ENCODE measurements at regions not wholly inside any gene's neighbourhood (a gene's known extent, or its start where the extent isn't known, plus 50 kb on each side); places are given as distances from the start of the nearest gene placed in this dataset.
A peak's percentile ranks its signal among the peaks of the same experiment; 100 is the strongest.

GRCh38 chr13:110018009-110018408 is 231.6 kb upstream of the IRS2 start:
- Histone ChIP-seq H3K4me1 (no peaks in the 10 kb centered on the region), H3K4me3 (replicated peaks in 1 of 3) (no peak overlapping the region), H3K9me3 (no peaks in the 10 kb centered on the region), H3K36me3 (no peaks in the 10 kb centered on the region), H3K27me3 (no peaks in the 10 kb centered on the region), H3K27ac (no peak overlapping the region)
- DNase-seq = no peak
- intact Hi-C loops (cut with DNase I) = no loop called here
- 86 to 89% methylated on average over 11 of the region's 11 CpGs for WGBS, 2 donors
- no peak for TF ChIP-seq POLR2A (IDR thresholded peaks at IDR 0.05)
- TF ChIP-seq, protein P1, sequence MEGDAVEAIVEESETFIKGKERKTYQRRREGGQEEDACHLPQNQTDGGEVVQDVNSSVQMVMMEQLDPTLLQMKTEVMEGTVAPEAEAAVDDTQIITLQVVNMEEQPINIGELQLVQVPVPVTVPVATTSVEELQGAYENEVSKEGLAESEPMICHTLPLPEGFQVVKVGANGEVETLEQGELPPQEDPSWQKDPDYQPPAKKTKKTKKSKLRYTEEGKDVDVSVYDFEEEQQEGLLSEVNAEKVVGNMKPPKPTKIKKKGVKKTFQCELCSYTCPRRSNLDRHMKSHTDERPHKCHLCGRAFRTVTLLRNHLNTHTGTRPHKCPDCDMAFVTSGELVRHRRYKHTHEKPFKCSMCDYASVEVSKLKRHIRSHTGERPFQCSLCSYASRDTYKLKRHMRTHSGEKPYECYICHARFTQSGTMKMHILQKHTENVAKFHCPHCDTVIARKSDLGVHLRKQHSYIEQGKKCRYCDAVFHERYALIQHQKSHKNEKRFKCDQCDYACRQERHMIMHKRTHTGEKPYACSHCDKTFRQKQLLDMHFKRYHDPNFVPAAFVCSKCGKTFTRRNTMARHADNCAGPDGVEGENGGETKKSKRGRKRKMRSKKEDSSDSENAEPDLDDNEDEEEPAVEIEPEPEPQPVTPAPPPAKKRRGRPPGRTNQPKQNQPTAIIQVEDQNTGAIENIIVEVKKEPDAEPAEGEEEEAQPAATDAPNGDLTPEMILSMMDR (IDR thresholded peaks at IDR 0.05) = no peak

DNA sequence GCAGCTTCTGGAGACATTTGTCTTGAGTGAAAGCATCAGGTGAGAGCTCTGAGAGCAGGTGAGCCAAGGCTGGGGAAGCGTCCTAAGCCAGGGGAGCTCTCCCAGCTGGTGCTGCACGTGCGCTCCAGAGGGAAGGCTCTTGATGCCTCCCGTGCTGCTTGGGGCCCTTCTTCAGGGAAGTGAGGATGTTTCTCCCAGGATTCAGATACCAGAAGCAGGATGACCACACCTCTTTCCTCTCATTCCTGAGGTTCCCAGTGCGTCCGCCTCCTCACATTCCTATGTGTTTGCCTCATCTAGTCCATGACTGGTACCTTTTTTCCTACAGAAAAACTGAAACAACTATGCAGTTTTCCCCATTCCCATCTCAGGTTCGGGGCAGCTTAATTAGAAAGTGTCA is 231.0 kb upstream of the IRS2 start:
- Histone ChIP-seq H3K4me1 (no peaks in the 10 kb centered on the region), H3K36me3 (no peaks in the 10 kb centered on the region), H3K27me3 (no peaks in the 10 kb centered on the region), H3K27ac (no peak overlapping the region), H3K4me3 (replicated peaks in 1 of 3) (no peak overlapping the region), H3K9me3 (no peaks in the 10 kb centered on the region)
- WGBS, 2 donors = 67 to 73% methylated on average over 7 of the region's 7 CpGs
- DNase-seq = no peak
- TF ChIP-seq, protein P1 (IDR thresholded peaks at IDR 0.05) = no peak
- TF ChIP-seq POLR2A (IDR thresholded peaks at IDR 0.05) = no peak
- intact Hi-C loops (cut with DNase I) = no loop called here

- DNase-seq = peak; percentile 65 to 83
- Histone ChIP-seq H3K27ac (no peak overlapping the region), H3K27me3 (no peaks in the 10 kb centered on the region), H3K4me1 (no peaks in the 10 kb centered on the region), H3K36me3 (no peaks in the 10 kb centered on the region), H3K9me3 (no peaks in the 10 kb centered on the region), H3K4me3 (replicated peaks in 1 of 3) (no peak overlapping the region)
- WGBS, 2 donors = 52 to 55% methylated on average over 6 of the region's 6 CpGs
- TF ChIP-seq, protein P1 (IDR thresholded peaks at IDR 0.05) = no peak
- no peak for TF ChIP-seq POLR2A (IDR thresholded peaks at IDR 0.05)
- intact Hi-C loops (cut with DNase I) = no loop called here
These were observed 228.9 kb upstream of the IRS2 start for GRCh38 chr13:110015253-110015652.

GRCh38 chr13:110014719-110015118 is 228.3 kb upstream of the IRS2 start:
- 69 to 88% methylated on average over 4 of the region's 4 CpGs for WGBS, 2 donors
- no peaks in the 10 kb centered on the region for H3K27me3 ChIP-seq
- no peak overlapping the region for H3K27ac ChIP-seq
- H3K4me1 ChIP-seq = no peaks in the 10 kb centered on the region
- intact Hi-C loops (cut with DNase I) = no loop called here
- no peaks in the 10 kb centered on the region for H3K36me3 ChIP-seq
- no peak overlapping the region for H3K4me3 ChIP-seq (replicated peaks in 1 of 3)
- no peaks in the 10 kb centered on the region for H3K9me3 ChIP-seq
- TF ChIP-seq, protein P1 (IDR thresholded peaks at IDR 0.05) = no peak
- no peak for TF ChIP-seq POLR2A (IDR thresholded peaks at IDR 0.05)
- no peak for DNase-seq

DNA sequence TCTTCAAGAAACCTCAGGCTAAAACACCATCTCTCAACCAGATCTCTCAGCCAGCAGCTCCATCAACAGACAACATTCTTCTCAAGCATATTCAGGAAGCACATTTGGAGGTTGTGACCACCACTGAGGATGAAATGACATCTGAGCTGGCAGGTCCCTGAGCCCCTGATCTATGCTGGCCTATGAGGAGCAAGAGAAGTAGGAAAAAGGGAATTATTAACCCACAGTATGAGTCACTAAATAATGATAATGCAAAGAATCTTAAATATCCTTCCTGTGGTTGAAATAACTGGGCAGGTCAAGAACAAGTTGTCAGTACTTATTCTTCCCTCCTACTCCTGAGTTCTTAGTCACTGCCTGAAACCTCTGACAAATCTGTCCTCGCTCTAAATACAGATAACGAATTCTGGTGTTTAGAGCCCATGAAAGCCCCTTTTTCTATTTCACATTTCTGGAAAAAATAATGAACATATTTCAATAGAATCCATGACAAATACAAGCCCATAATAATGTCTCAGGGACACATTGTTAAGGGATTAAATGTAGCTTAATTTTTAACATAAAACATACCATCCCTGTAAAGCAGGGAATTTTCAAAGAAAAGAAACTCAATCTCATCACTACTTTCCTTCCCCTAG is 225.8 kb upstream of the IRS2 start:
- TF ChIP-seq, protein P1 (IDR thresholded peaks at IDR 0.05) = no peak
- no peak for TF ChIP-seq POLR2A (IDR thresholded peaks at IDR 0.05)
- Histone ChIP-seq H3K27me3 (no peaks in the 10 kb centered on the region), H3K36me3 (no peaks in the 10 kb centered on the region), H3K9me3 (no peaks in the 10 kb centered on the region), H3K4me1 (no peaks in the 10 kb centered on the region), H3K4me3 (replicated peaks in 1 of 3) (no peak overlapping the region), H3K27ac (no peak overlapping the region)
- WGBS, 2 donors = 87 to 92% methylated on average over 2 of the region's 2 CpGs
- DNase-seq = no peak
- intact Hi-C loops (cut with DNase I) = no loop called here

Measured in thyroid gland (tissue), 4 donors.